ENCODE measurements at regions not wholly inside any gene's neighbourhood (a gene's known extent, or its start where the extent isn't known, plus 50 kb on each side); places are given as distances from the start of the nearest gene placed in this dataset.
"Not testable (repeated sequence)": the region's sequence is repeated elsewhere in the genome, so short reads cannot be mapped to it uniquely, and the experiment has no call there.

DNA sequence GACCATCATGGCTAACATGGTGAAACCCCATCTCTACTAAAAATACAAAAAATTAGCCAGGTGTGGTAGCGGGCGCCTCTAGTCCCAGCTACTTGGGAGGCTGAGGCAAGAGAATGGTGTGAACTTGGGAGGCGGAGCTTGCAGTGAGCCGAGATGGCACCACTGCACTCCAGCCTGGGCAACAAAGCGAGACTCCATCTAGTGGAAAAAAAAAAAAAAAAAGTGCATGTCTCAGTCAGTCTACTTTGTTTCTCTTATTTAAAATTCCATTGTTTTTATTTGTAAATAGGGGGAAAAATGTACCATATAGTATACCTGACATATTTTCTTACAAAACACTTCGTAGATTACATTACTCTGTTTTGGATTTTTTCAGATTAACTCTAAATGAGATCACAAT lies 1471.4 kb downstream of the SUCLG1 start:
- H3K4me1 ChIP-seq (ENCODE audit: control insufficient read depth in 1 of 2, extremely low read depth in 1 of 2, insufficient read depth in 2 of 2, low read length in 2 of 2); H3K9me3 ChIP-seq; H3K36me3 ChIP-seq (ENCODE audit: control insufficient read depth in 2 of 2, extremely low read depth in 1 of 2, insufficient read depth in 1 of 2, low read length in 1 of 2); H3K27me3 Mint-ChIP-seq; H3K27me3 ChIP-seq (replicated peaks in 1 of 2; ENCODE audit: control insufficient read depth in 2 of 2, extremely low read depth in 1 of 2, insufficient read depth in 2 of 2, low read length in 1 of 2); H3K4me3 ChIP-seq (ENCODE audit: control insufficient read depth in 1 of 2, extremely low read depth in 1 of 2, low read length in 1 of 2); DNase-seq; H3K4me3 Mint-ChIP-seq; H3K36me3 Mint-ChIP-seq; ATAC-seq (replicated peaks in 1 of 4); POLR2A ChIA-PET; H3K27ac Mint-ChIP-seq; H3K27ac ChIP-seq (ENCODE audit: low read length); CTCF ChIA-PET; H3K4me1 Mint-ChIP-seq: not testable (repeated sequence)
- H3K9me3 Mint-ChIP-seq: peaks cover 7 to 19% (median 12%) of the 10 kb centered on the region in 3 donors
- no CpG with 5 or more reads among the region's 6 CpGs for WGBS (ENCODE audit: insufficient coverage)

DNA sequence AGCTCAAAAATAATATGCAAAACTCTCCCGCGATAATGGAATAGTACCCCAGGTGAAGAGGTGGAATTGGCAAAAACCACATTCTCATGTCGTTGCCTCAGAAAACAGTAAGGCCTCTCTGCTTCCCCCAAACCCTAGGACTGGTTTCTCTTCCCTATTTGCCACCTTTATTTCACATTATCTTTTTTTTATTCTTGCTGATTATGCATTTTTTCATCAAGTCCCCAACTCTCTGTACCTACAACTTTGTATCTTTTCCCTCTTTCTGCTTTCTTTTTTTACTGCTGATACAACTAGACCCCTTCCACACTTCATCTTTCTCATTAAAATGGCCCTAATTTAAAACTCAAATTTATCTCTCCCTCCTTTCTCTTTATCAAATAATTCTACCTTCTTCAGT lies 1472.2 kb downstream of the SUCLG1 start:
- Histone ChIP-seq H3K36me3 (ENCODE audit: control insufficient read depth in 2 of 2, extremely low read depth in 1 of 2, insufficient read depth in 1 of 2, low read length in 1 of 2) (no peaks in the 10 kb centered on the region), H3K9me3 (no peaks in the 10 kb centered on the region), H3K4me3 (ENCODE audit: control insufficient read depth in 1 of 2, extremely low read depth in 1 of 2, low read length in 1 of 2) (no peak overlapping the region), H3K27ac (ENCODE audit: low read length) (no peak overlapping the region), H3K27me3 (replicated peaks in 1 of 2; ENCODE audit: control insufficient read depth in 2 of 2, extremely low read depth in 1 of 2, insufficient read depth in 2 of 2, low read length in 1 of 2) (no peaks in the 10 kb centered on the region), H3K4me1 (ENCODE audit: control insufficient read depth in 1 of 2, extremely low read depth in 1 of 2, insufficient read depth in 2 of 2, low read length in 2 of 2) (no peaks in the 10 kb centered on the region)
- Mint-ChIP-seq H3K36me3 (no peaks in the 10 kb centered on the region), H3K27ac (no peak overlapping the region), H3K4me1 (no peaks in the 10 kb centered on the region), H3K4me3 (no peak overlapping the region), H3K27me3 (no peaks in the 10 kb centered on the region), H3K9me3 (peaks cover 7 to 19% (median 14%) of the 10 kb centered on the region in 3 donors)
- DNase-seq: no peak
- WGBS (ENCODE audit: insufficient coverage): 100% methylated on average over 1 of the region's 3 CpGs
- ChIA-PET POLR2A (no interaction called here), CTCF (no interaction called here)
- no peak for ATAC-seq (replicated peaks in 1 of 4)

DNA sequence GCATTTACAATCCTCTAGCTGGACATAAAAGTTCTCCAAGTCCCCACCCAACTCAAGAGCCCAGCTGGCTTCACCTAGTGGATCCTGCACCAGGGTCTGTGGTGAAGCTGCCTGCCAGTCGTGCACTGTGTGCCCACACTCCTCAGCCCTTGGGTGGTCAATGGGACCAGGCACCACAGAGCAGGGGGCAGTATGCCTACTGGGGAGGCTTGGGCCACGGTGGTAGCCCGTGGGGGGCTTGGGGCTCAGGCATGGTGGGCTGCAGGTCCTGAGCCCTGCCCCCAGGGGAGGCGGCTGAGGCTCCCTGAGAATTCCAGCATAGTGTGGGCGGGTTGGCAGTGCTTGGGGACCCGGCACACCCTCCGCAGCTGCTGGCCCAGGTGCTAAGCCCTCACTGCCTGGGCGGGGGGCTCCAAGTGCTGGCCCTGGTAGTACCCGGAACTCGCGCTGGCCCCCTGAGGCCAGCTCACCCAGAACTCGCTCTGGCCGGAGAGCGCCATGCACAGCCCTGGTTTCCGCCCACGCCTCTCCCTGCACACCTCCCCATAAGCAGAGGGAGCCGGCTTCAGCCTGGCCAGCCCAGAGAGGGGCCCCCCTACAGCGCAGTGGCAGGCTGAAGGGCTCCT lies 1473.4 kb downstream of the SUCLG1 start:
- no peaks in the 10 kb centered on the region for H3K36me3 Mint-ChIP-seq
- no peak overlapping the region for H3K27ac Mint-ChIP-seq
- POLR2A ChIA-PET: no interaction called here
- H3K9me3 Mint-ChIP-seq: peaks cover 10 to 22% (median 15%) of the 10 kb centered on the region in 3 donors
- Histone ChIP-seq H3K27me3 (replicated peaks in 1 of 2; ENCODE audit: control insufficient read depth in 2 of 2, extremely low read depth in 1 of 2, insufficient read depth in 2 of 2, low read length in 1 of 2) (no peaks in the 10 kb centered on the region), H3K36me3 (ENCODE audit: control insufficient read depth in 2 of 2, extremely low read depth in 1 of 2, insufficient read depth in 1 of 2, low read length in 1 of 2) (no peaks in the 10 kb centered on the region), H3K9me3 (no peaks in the 10 kb centered on the region), H3K4me1 (ENCODE audit: control insufficient read depth in 1 of 2, extremely low read depth in 1 of 2, insufficient read depth in 2 of 2, low read length in 2 of 2) (no peaks in the 10 kb centered on the region), H3K4me3 (ENCODE audit: control insufficient read depth in 1 of 2, extremely low read depth in 1 of 2, low read length in 1 of 2) (no peak overlapping the region), H3K27ac (ENCODE audit: low read length) (no peak overlapping the region)
- CTCF ChIA-PET: no interaction called here
- WGBS (ENCODE audit: insufficient coverage): 84% methylated on average over 18 of the region's 18 CpGs
- H3K27me3 Mint-ChIP-seq: no peaks in the 10 kb centered on the region
- no peaks in the 10 kb centered on the region for H3K4me1 Mint-ChIP-seq
- DNase-seq: no peak
- no peak for ATAC-seq (replicated peaks in 1 of 4)
- no peak overlapping the region for H3K4me3 Mint-ChIP-seq

DNA sequence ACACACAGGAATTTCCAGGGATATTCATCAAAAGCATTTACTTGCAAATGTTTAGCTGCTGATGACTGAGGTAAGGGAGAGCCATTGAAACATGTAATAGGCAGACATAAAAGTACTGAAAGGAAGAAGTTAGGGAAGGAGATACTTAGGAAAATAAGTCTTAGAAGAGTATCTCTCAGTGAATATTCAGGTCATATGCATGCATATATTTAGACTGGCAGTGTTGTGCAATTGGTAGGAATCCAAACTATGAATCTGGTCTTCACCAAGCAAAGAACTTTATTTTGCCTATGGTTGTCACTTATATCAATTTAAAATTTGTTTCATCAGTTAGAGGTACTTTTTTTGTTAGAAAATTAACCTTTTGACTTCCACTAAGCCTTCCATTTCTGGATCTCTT lies 1490.7 kb downstream of the SUCLG1 start:
- Histone ChIP-seq H3K4me3 (ENCODE audit: control insufficient read depth in 1 of 2, extremely low read depth in 1 of 2, low read length in 1 of 2) (no peak overlapping the region), H3K4me1 (ENCODE audit: control insufficient read depth in 1 of 2, extremely low read depth in 1 of 2, insufficient read depth in 2 of 2, low read length in 2 of 2) (no peaks in the 10 kb centered on the region), H3K36me3 (ENCODE audit: control insufficient read depth in 2 of 2, extremely low read depth in 1 of 2, insufficient read depth in 1 of 2, low read length in 1 of 2) (no peaks in the 10 kb centered on the region), H3K27me3 (replicated peaks in 1 of 2; ENCODE audit: control insufficient read depth in 2 of 2, extremely low read depth in 1 of 2, insufficient read depth in 2 of 2, low read length in 1 of 2) (no peaks in the 10 kb centered on the region), H3K9me3 (peaks cover 4% of the 10 kb centered on the region), H3K27ac (ENCODE audit: low read length) (no peak overlapping the region)
- DNase-seq (no peak), ATAC-seq (replicated peaks in 1 of 4) (no peak)
- Mint-ChIP-seq H3K9me3 (peaks cover 2 to 6% (median 6%) of the 10 kb centered on the region in 3 donors), H3K27me3 (no peaks in the 10 kb centered on the region), H3K4me1 (no peaks in the 10 kb centered on the region), H3K36me3 (no peaks in the 10 kb centered on the region), H3K27ac (no peak overlapping the region), H3K4me3 (no peak overlapping the region)
- CTCF ChIA-PET: no interaction called here
- POLR2A ChIA-PET: no interaction called here

DNA sequence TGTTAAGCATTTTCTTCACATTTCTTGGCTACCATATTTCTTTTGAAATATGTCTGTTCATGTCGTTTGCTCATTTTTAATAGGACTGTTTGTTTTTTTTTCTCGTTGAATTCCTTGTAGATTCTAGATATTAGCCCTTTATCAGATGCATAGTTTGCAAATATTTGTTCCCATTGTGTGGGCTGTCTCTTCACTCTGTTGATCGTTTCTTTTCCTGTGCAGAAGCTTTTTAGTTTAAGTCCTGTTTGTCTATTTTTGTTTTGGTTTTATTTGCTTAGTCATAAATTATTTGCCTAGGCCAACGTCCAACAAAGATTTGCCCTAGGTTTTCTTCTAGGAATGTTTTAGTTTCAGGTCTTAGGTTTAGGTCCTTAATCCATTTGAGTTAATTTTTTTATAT lies 1494.7 kb downstream of the SUCLG1 start:
- H3K27me3 ChIP-seq (replicated peaks in 1 of 2; ENCODE audit: control insufficient read depth in 2 of 2, extremely low read depth in 1 of 2, insufficient read depth in 2 of 2, low read length in 1 of 2): no peaks in the 10 kb centered on the region
- ChIA-PET POLR2A (no interaction called here), CTCF (no interaction called here)
- Mint-ChIP-seq H3K36me3 (no peaks in the 10 kb centered on the region), H3K9me3 (peaks cover 2 to 14% (median 6%) of the 10 kb centered on the region in 3 donors), H3K4me1 (no peaks in the 10 kb centered on the region), H3K27me3 (no peaks in the 10 kb centered on the region), H3K27ac (no peak overlapping the region), H3K4me3 (no peak overlapping the region)
- no peaks in the 10 kb centered on the region for H3K4me1 ChIP-seq (ENCODE audit: control insufficient read depth in 1 of 2, extremely low read depth in 1 of 2, insufficient read depth in 2 of 2, low read length in 2 of 2)
- DNase-seq: no peak
- ATAC-seq (replicated peaks in 1 of 4): no peak
- no peaks in the 10 kb centered on the region for H3K9me3 ChIP-seq
- H3K27ac ChIP-seq (ENCODE audit: low read length): no peak overlapping the region
- H3K36me3 ChIP-seq (ENCODE audit: control insufficient read depth in 2 of 2, extremely low read depth in 1 of 2, insufficient read depth in 1 of 2, low read length in 1 of 2): no peaks in the 10 kb centered on the region
- WGBS (ENCODE audit: insufficient coverage): 71% methylated on average over 2 of the region's 4 CpGs
- H3K4me3 ChIP-seq (ENCODE audit: control insufficient read depth in 1 of 2, extremely low read depth in 1 of 2, low read length in 1 of 2): no peak overlapping the region

DNA sequence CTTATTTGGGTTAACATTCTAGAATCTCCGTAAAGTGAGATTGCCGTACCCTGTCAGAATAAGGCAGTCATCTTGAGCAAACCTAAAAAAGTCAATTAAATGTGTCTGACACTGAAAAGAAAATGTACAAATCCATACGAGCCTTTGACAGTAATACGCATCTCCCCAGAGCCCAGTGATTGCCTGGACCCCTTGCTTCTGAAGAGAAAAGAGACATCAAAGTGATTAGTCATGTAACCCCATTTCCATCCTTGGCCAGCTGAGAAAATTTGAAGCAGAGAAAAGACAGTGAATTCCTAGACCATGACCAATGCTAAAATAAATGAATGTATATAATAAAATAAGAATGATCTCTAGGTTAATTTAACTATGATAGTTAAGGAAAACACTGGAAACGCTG lies 1499.4 kb downstream of the SUCLG1 start:
- POLR2A ChIA-PET: no interaction called here
- no peaks in the 10 kb centered on the region for H3K4me1 ChIP-seq (ENCODE audit: control insufficient read depth in 1 of 2, extremely low read depth in 1 of 2, insufficient read depth in 2 of 2, low read length in 2 of 2)
- no peak overlapping the region for H3K27ac Mint-ChIP-seq
- no peaks in the 10 kb centered on the region for H3K36me3 ChIP-seq (ENCODE audit: control insufficient read depth in 2 of 2, extremely low read depth in 1 of 2, insufficient read depth in 1 of 2, low read length in 1 of 2)
- H3K9me3 Mint-ChIP-seq: peaks cover 5 to 23% (median 10%) of the 10 kb centered on the region in 3 donors
- H3K27me3 ChIP-seq (replicated peaks in 1 of 2; ENCODE audit: control insufficient read depth in 2 of 2, extremely low read depth in 1 of 2, insufficient read depth in 2 of 2, low read length in 1 of 2): no peaks in the 10 kb centered on the region
- DNase-seq: no peak
- ATAC-seq (replicated peaks in 1 of 4): no peak
- H3K9me3 ChIP-seq: no peaks in the 10 kb centered on the region
- no peak overlapping the region for H3K4me3 ChIP-seq (ENCODE audit: control insufficient read depth in 1 of 2, extremely low read depth in 1 of 2, low read length in 1 of 2)
- H3K27ac ChIP-seq (ENCODE audit: low read length): no peak overlapping the region
- no peaks in the 10 kb centered on the region for H3K27me3 Mint-ChIP-seq
- H3K4me1 Mint-ChIP-seq: no peaks in the 10 kb centered on the region
- no peaks in the 10 kb centered on the region for H3K36me3 Mint-ChIP-seq
- CTCF ChIA-PET: no interaction called here
- WGBS (ENCODE audit: insufficient coverage): 93% methylated on average over 4 of the region's 5 CpGs
- no peak overlapping the region for H3K4me3 Mint-ChIP-seq

DNA sequence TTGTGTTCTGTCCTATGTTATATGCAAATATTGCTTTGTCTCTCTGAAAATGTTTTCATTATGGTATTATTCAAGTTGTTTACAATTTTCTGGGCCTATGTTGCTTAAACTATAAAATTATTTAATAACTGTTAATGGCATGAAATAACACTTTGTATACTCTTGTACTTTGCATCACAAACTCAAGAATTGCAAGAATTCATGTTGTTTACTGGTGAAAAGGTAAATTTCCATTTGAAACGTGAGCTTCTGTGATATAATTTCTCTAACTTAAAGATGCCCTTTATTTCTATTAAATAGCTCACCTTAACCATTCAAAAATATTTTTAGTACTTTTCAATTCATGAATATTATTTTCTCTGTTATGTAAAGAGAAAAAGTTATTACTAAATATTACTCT lies 1504.2 kb downstream of the SUCLG1 start:
- Histone ChIP-seq H3K9me3 (no peaks in the 10 kb centered on the region), H3K4me3 (ENCODE audit: control insufficient read depth in 1 of 2, extremely low read depth in 1 of 2, low read length in 1 of 2) (no peak overlapping the region), H3K27ac (ENCODE audit: low read length) (no peak overlapping the region), H3K36me3 (ENCODE audit: control insufficient read depth in 2 of 2, extremely low read depth in 1 of 2, insufficient read depth in 1 of 2, low read length in 1 of 2) (no peaks in the 10 kb centered on the region), H3K27me3 (replicated peaks in 1 of 2; ENCODE audit: control insufficient read depth in 2 of 2, extremely low read depth in 1 of 2, insufficient read depth in 2 of 2, low read length in 1 of 2) (no peaks in the 10 kb centered on the region), H3K4me1 (ENCODE audit: control insufficient read depth in 1 of 2, extremely low read depth in 1 of 2, insufficient read depth in 2 of 2, low read length in 2 of 2) (no peaks in the 10 kb centered on the region)
- no peaks in the 10 kb centered on the region for H3K4me1 Mint-ChIP-seq
- no peak overlapping the region for H3K27ac Mint-ChIP-seq
- ATAC-seq (replicated peaks in 1 of 4): no peak
- no CpG with 5 or more reads among the region's 1 CpG for WGBS (ENCODE audit: insufficient coverage)
- ChIA-PET POLR2A (no interaction called here), CTCF (no interaction called here)
- no peaks in the 10 kb centered on the region for H3K27me3 Mint-ChIP-seq
- H3K9me3 Mint-ChIP-seq: peaks cover 4 to 14% (median 9%) of the 10 kb centered on the region in 3 donors
- no peaks in the 10 kb centered on the region for H3K36me3 Mint-ChIP-seq
- DNase-seq: no peak
- H3K4me3 Mint-ChIP-seq: no peak overlapping the region
